ENCODE measurements at regions not wholly inside any gene's neighbourhood (a gene's known extent, or its start where the extent isn't known, plus 50 kb on each side); places are given as distances from the start of the nearest gene placed in this dataset.

DNA sequence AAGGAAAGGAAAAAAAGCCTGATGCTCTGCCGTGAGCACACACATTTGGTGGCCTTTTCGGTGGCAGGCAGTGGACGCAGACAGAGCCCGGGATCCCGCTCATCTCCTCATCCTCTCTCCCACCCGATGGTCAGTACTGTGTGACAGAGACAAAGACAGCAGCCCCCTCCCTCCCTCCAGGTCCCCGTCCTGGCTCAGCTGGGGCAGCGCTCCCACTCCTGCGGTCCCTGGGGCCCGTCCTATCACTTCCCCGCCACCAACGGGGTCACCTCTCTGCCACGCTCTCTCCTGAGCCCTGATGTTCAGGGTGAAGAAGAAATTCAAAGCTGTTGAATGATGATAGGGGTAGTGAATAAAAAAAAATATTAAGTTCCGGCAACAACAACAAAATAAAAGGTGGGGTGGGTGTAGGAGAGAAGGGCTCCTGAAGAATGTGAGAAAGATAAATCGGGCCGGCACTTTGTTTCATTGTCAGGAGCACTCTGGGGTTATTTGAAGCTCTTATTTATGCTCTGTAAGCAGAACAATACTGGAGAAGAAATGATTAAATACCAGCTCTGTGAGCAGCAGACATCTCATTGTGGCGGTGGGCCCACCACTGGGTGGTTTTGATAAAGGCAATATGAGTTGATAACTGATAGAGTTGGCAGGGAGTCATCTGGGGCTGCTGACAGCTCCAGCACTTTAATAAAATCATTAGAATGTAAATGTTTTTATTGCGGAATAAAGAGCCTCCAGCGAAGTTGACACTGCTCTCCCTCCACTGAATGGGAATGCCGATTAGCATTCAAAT lies 417.7 kb downstream of the IRX1 start:
- H3K27ac Mint-ChIP-seq, result no peak overlapping the region
- no peak for TF ChIP-seq CREB1 (CRISPR knock-in tag; IDR thresholded peaks at IDR 0.05; ENCODE audit: low read depth)
- no peak for TF ChIP-seq ZNF331 (CRISPR knock-in tag; IDR thresholded peaks at IDR 0.05; ENCODE audit: low read depth)
- TF ChIP-seq, protein P1, sequence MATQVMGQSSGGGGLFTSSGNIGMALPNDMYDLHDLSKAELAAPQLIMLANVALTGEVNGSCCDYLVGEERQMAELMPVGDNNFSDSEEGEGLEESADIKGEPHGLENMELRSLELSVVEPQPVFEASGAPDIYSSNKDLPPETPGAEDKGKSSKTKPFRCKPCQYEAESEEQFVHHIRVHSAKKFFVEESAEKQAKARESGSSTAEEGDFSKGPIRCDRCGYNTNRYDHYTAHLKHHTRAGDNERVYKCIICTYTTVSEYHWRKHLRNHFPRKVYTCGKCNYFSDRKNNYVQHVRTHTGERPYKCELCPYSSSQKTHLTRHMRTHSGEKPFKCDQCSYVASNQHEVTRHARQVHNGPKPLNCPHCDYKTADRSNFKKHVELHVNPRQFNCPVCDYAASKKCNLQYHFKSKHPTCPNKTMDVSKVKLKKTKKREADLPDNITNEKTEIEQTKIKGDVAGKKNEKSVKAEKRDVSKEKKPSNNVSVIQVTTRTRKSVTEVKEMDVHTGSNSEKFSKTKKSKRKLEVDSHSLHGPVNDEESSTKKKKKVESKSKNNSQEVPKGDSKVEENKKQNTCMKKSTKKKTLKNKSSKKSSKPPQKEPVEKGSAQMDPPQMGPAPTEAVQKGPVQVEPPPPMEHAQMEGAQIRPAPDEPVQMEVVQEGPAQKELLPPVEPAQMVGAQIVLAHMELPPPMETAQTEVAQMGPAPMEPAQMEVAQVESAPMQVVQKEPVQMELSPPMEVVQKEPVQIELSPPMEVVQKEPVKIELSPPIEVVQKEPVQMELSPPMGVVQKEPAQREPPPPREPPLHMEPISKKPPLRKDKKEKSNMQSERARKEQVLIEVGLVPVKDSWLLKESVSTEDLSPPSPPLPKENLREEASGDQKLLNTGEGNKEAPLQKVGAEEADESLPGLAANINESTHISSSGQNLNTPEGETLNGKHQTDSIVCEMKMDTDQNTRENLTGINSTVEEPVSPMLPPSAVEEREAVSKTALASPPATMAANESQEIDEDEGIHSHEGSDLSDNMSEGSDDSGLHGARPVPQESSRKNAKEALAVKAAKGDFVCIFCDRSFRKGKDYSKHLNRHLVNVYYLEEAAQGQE (IDR thresholded peaks at IDR 0.05; ENCODE audit: unreplicated experiment), result no peak
- no peak for TF ChIP-seq POLR2AphosphoS5 (IDR thresholded peaks at IDR 0.05; ENCODE audit: low read depth)
- TF ChIP-seq, protein P2, sequence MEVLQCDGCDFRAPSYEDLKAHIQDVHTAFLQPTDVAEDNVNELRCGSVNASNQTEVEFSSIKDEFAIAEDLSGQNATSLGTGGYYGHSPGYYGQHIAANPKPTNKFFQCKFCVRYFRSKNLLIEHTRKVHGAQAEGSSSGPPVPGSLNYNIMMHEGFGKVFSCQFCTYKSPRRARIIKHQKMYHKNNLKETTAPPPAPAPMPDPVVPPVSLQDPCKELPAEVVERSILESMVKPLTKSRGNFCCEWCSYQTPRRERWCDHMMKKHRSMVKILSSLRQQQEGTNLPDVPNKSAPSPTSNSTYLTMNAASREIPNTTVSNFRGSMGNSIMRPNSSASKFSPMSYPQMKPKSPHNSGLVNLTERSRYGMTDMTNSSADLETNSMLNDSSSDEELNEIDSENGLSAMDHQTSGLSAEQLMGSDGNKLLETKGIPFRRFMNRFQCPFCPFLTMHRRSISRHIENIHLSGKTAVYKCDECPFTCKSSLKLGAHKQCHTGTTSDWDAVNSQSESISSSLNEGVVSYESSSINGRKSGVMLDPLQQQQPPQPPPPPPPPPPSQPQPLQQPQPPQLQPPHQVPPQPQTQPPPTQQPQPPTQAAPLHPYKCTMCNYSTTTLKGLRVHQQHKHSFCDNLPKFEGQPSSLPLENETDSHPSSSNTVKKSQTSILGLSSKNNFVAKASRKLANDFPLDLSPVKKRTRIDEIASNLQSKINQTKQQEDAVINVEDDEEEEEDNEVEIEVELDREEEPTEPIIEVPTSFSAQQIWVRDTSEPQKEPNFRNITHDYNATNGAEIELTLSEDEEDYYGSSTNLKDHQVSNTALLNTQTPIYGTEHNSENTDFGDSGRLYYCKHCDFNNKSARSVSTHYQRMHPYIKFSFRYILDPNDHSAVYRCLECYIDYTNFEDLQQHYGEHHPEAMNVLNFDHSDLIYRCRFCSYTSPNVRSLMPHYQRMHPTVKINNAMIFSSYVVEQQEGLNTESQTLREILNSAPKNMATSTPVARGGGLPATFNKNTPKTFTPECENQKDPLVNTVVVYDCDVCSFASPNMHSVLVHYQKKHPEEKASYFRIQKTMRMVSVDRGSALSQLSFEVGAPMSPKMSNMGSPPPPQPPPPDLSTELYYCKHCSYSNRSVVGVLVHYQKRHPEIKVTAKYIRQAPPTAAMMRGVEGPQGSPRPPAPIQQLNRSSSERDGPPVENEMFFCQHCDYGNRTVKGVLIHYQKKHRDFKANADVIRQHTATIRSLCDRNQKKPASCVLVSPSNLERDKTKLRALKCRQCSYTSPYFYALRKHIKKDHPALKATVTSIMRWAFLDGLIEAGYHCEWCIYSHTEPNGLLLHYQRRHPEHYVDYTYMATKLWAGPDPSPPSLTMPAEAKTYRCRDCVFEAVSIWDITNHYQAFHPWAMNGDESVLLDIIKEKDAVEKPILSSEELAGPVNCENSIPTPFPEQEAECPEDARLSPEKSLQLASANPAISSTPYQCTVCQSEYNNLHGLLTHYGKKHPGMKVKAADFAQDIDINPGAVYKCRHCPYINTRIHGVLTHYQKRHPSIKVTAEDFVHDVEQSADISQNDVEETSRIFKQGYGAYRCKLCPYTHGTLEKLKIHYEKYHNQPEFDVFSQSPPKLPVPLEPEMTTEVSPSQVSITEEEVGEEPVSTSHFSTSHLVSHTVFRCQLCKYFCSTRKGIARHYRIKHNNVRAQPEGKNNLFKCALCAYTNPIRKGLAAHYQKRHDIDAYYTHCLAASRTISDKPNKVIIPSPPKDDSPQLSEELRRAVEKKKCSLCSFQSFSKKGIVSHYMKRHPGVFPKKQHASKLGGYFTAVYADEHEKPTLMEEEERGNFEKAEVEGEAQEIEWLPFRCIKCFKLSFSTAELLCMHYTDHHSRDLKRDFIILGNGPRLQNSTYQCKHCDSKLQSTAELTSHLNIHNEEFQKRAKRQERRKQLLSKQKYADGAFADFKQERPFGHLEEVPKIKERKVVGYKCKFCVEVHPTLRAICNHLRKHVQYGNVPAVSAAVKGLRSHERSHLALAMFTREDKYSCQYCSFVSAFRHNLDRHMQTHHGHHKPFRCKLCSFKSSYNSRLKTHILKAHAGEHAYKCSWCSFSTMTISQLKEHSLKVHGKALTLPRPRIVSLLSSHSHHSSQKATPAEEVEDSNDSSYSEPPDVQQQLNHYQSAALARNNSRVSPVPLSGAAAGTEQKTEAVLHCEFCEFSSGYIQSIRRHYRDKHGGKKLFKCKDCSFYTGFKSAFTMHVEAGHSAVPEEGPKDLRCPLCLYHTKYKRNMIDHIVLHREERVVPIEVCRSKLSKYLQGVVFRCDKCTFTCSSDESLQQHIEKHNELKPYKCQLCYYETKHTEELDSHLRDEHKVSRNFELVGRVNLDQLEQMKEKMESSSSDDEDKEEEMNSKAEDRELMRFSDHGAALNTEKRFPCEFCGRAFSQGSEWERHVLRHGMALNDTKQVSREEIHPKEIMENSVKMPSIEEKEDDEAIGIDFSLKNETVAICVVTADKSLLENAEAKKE (CRISPR knock-in tag; IDR thresholded peaks at IDR 0.05), result no peak
- TF ChIP-seq, protein P3, sequence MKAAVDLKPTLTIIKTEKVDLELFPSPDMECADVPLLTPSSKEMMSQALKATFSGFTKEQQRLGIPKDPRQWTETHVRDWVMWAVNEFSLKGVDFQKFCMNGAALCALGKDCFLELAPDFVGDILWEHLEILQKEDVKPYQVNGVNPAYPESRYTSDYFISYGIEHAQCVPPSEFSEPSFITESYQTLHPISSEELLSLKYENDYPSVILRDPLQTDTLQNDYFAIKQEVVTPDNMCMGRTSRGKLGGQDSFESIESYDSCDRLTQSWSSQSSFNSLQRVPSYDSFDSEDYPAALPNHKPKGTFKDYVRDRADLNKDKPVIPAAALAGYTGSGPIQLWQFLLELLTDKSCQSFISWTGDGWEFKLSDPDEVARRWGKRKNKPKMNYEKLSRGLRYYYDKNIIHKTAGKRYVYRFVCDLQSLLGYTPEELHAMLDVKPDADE (IDR thresholded peaks at IDR 0.05), result no peak
- TF ChIP-seq ZNF114 (CRISPR knock-in tag; IDR thresholded peaks at IDR 0.05), result no peak
- TF ChIP-seq NANOG (IDR thresholded peaks at IDR 0.05; ENCODE audit: borderline replicate concordance), result no peak
- TF ChIP-seq STAT1 (IDR thresholded peaks at IDR 0.05; ENCODE audit: unreplicated experiment), result no peak
- no peak for TF ChIP-seq CTCF (conservative IDR thresholded peaks at IDR 0.05; ENCODE audit: low read depth in 2 of 2)
- TF ChIP-seq JUNB (IDR thresholded peaks at IDR 0.05; ENCODE audit: unreplicated experiment), result no peak
- no peak for TF ChIP-seq EZH2 (IDR thresholded peaks at IDR 0.05; ENCODE audit: low read depth, unreplicated experiment)
- TF ChIP-seq EZH2phosphoT487 (IDR thresholded peaks at IDR 0.05; ENCODE audit: unreplicated experiment), result no peak
- ATAC-seq (no peak), DNase-seq (ENCODE audit: low spot score) (no peak)
- H3K36me3 Mint-ChIP-seq (ENCODE audit: low read depth), result no peaks in the 10 kb centered on the region
- H3K4me1 Mint-ChIP-seq, result peaks cover 13% of the 10 kb centered on the region
- Histone ChIP-seq H3K4me2 (no peak overlapping the region), H3K27me3 (ENCODE audit: insufficient read depth) (no peaks in the 10 kb centered on the region), H3K9me2 (ENCODE audit: insufficient read depth) (no peaks in the 10 kb centered on the region), H3K36me3 (ENCODE audit: insufficient read depth) (no peaks in the 10 kb centered on the region), H3F3A (replicated peaks; ENCODE audit: low read depth) (no peaks in the 10 kb centered on the region), H2AFZ (no peak overlapping the region), H3K4me3 (no peak overlapping the region), H4K20me1 (replicated peaks; ENCODE audit: insufficient read depth) (no peaks in the 10 kb centered on the region), H3K27ac (ENCODE audit: low read depth) (no peak overlapping the region), H3K4me1 (ENCODE audit: insufficient read depth) (no peaks in the 10 kb centered on the region), H3K79me2 (replicated peaks; ENCODE audit: insufficient read depth) (no peaks in the 10 kb centered on the region)
- no peak overlapping the region for H3K4me3 Mint-ChIP-seq
- no peaks in the 10 kb centered on the region for H3K9me3 Mint-ChIP-seq
- H3K27me3 Mint-ChIP-seq (ENCODE audit: insufficient read depth, low read depth, poor library complexity), result peaks cover 5% of the 10 kb centered on the region

Measured in GM23338 (cell line).